Hepatocyte (in vitro differentiated cells): ENCODE measurements at regions not wholly inside any gene's neighbourhood (a gene's known extent, or its start where the extent isn't known, plus 50 kb on each side); places are given as distances from the start of the nearest gene placed in this dataset.

Source experiments
- DNase-seq: peaks from one replicate; pipeline ENCODE4 v3.0.0-alpha.2; 2016; ENCODE audit warnings: low spot score
- H2AFZ ChIP-seq: fragments of 200-600 bp; sonication (generic); 2 replicates; pipeline ENCODE4 v1.6.0; 2016; ENCODE audit warnings: antibody characterized with exemption, mild to moderate bottlenecking
- H3K27ac ChIP-seq: fragments of 200-600 bp; sonication (generic); 2 replicates; pipeline ENCODE4 v1.5.1; 2016; ENCODE audit warnings: mild to moderate bottlenecking
- H3K27me3 ChIP-seq: fragments of 200-600 bp; sonication (generic); 2 replicates; pipeline ENCODE4 v1.6.1; 2016
- H3K36me3 ChIP-seq: fragments of 200-600 bp; sonication (generic); replicated peaks from 2 replicates; pipeline ENCODE4 v1.5.1; 2016; ENCODE audit warnings: low read depth; ENCODE audit not compliant: insufficient read depth
- H3K4me1 ChIP-seq: fragments of 200-600 bp; sonication (generic); 2 replicates; pipeline ENCODE4 v1.5.1; 2016; ENCODE audit warnings: mild to moderate bottlenecking, moderate library complexity; ENCODE audit not compliant: insufficient read depth
- H3K4me2 ChIP-seq: fragments of 200-600 bp; sonication (generic); 2 replicates; pipeline ENCODE4 v1.6.0; 2016
- H3K4me3 ChIP-seq: fragments of 200-600 bp; sonication (generic); 2 replicates; pipeline ENCODE4 v1.5.1; 2016; ENCODE audit warnings: mild to moderate bottlenecking
- H3K79me2 ChIP-seq: fragments of 200-600 bp; sonication (generic); 2 replicates; pipeline ENCODE4 v1.6.0; 2017; ENCODE audit warnings: mild to moderate bottlenecking
- H3K9me2 ChIP-seq: fragments of 200-600 bp; sonication (generic); replicated peaks from 2 replicates; pipeline ENCODE4 v1.6.0; 2017; ENCODE audit warnings: mild to moderate bottlenecking; ENCODE audit not compliant: insufficient read depth
- H3K9me3 ChIP-seq: fragments of 200-600 bp; sonication (generic); 2 replicates; pipeline ENCODE4 v1.5.1; 2016; ENCODE audit warnings: low read depth, mild to moderate bottlenecking
- H4K20me1 ChIP-seq: fragments of 200-600 bp; sonication (generic); 2 replicates; pipeline ENCODE4 v1.6.0; 2016; ENCODE audit warnings: mild to moderate bottlenecking; ENCODE audit not compliant: insufficient read depth, poor library complexity, severe bottlenecking
- CTCF ChIP-seq: fragments of 200-600 bp; sonication (generic); IDR thresholded peaks from 2 replicates; pipeline ENCODE4 v1.5.1; 2016; ENCODE audit warnings: antibody characterized with exemption, mild to moderate bottlenecking; ENCODE audit not compliant: poor library complexity
- EZH2 ChIP-seq: fragments of 200-600 bp; sonication (generic); IDR thresholded peaks from 2 replicates; pipeline ENCODE4 v1.6.1; 2016; ENCODE audit warnings: antibody characterized with exemption, mild to moderate bottlenecking, borderline replicate concordance
- EZH2phosphoT487 ChIP-seq: fragments of 200-600 bp; sonication (generic); IDR thresholded peaks from one replicate; pipeline ENCODE4 v1.6.1; 2018; ENCODE audit warnings: antibody characterized with exemption, mild to moderate bottlenecking, low read depth, moderate library complexity; ENCODE audit not compliant: unreplicated experiment, severe bottlenecking
- WGBS: methylation state at CpG from one replicate; pipeline ENCODE4 v1.1.6; 2016; ENCODE audit warnings: low lambda C conversion rate; ENCODE audit errors: missing lambda C conversion rate; 5-methylcytosine and 5-hydroxymethylcytosine counted together

- no peak overlapping the region for H2AFZ ChIP-seq
- H3K27me3 ChIP-seq = no peaks in the 10 kb centered on the region
- no peaks in the 10 kb centered on the region for H3K4me1 ChIP-seq
- no peaks in the 10 kb centered on the region for H3K9me2 ChIP-seq
- no peaks in the 10 kb centered on the region for H3K79me2 ChIP-seq
- H4K20me1 ChIP-seq = no peaks in the 10 kb centered on the region
- no peak for DNase-seq
- H3K4me3 ChIP-seq = no peak overlapping the region
- H3K9me3 ChIP-seq = no peaks in the 10 kb centered on the region
- H3K36me3 ChIP-seq = no peaks in the 10 kb centered on the region
- no peak overlapping the region for H3K4me2 ChIP-seq
- H3K27ac ChIP-seq = no peak overlapping the region
- TF ChIP-seq CTCF (no peak), EZH2phosphoT487 (no peak), EZH2 (no peak)
Measured at GRCh38 chr10:29030900-29031299, 258.0 kb upstream of the LYZL1 start.

GRCh38 chr10:29032169-29032568 lies 256.7 kb upstream of the LYZL1 start:
- no peaks in the 10 kb centered on the region for H4K20me1 ChIP-seq
- no peaks in the 10 kb centered on the region for H3K9me3 ChIP-seq
- no peaks in the 10 kb centered on the region for H3K79me2 ChIP-seq
- H3K4me2 ChIP-seq = no peak overlapping the region
- H3K27ac ChIP-seq = no peak overlapping the region
- no peaks in the 10 kb centered on the region for H3K27me3 ChIP-seq
- H3K4me1 ChIP-seq = no peaks in the 10 kb centered on the region
- no peak overlapping the region for H2AFZ ChIP-seq
- WGBS = 91% methylated on average over 3 of the region's 3 CpGs
- H3K9me2 ChIP-seq = no peaks in the 10 kb centered on the region
- DNase-seq = no peak
- TF ChIP-seq EZH2phosphoT487 = no peak
- no peak for TF ChIP-seq CTCF
- no peak for TF ChIP-seq EZH2
- H3K4me3 ChIP-seq = no peak overlapping the region
- no peaks in the 10 kb centered on the region for H3K36me3 ChIP-seq

GRCh38 chr10:29033311-29033940 lies 255.4 kb upstream of the LYZL1 start:
- no peak overlapping the region for H3K4me3 ChIP-seq
- no peaks in the 10 kb centered on the region for H3K27me3 ChIP-seq
- no peaks in the 10 kb centered on the region for H3K4me1 ChIP-seq
- DNase-seq = no peak
- no peaks in the 10 kb centered on the region for H3K9me3 ChIP-seq
- no peak overlapping the region for H3K27ac ChIP-seq
- TF ChIP-seq CTCF (no peak), EZH2 (no peak), EZH2phosphoT487 (no peak)
- H3K36me3 ChIP-seq = no peaks in the 10 kb centered on the region
- no peaks in the 10 kb centered on the region for H3K79me2 ChIP-seq
- WGBS = 65% methylated on average over 6 of the region's 6 CpGs
- H2AFZ ChIP-seq = no peak overlapping the region
- no peaks in the 10 kb centered on the region for H3K9me2 ChIP-seq
- H3K4me2 ChIP-seq = no peak overlapping the region
- no peaks in the 10 kb centered on the region for H4K20me1 ChIP-seq

- no peaks in the 10 kb centered on the region for H3K4me1 ChIP-seq
- H4K20me1 ChIP-seq = no peaks in the 10 kb centered on the region
- H3K36me3 ChIP-seq = no peaks in the 10 kb centered on the region
- no peak overlapping the region for H3K4me2 ChIP-seq
- no peak for DNase-seq
- H3K79me2 ChIP-seq = no peaks in the 10 kb centered on the region
- 58% methylated on average over 5 of the region's 5 CpGs for WGBS
- H3K4me3 ChIP-seq = no peak overlapping the region
- H3K9me3 ChIP-seq = no peaks in the 10 kb centered on the region
- H3K27ac ChIP-seq = no peak overlapping the region
- TF ChIP-seq EZH2phosphoT487 (no peak), CTCF (no peak), EZH2 (no peak)
- H3K9me2 ChIP-seq = no peaks in the 10 kb centered on the region
- no peaks in the 10 kb centered on the region for H3K27me3 ChIP-seq
- no peak overlapping the region for H2AFZ ChIP-seq
Measured at GRCh38 chr10:29034592-29034991, 254.3 kb upstream of the LYZL1 start.
